ENCODE measurements at regions not wholly inside any gene's neighbourhood (a gene's known extent, or its start where the extent isn't known, plus 50 kb on each side); places are given as distances from the start of the nearest gene placed in this dataset.

DNA sequence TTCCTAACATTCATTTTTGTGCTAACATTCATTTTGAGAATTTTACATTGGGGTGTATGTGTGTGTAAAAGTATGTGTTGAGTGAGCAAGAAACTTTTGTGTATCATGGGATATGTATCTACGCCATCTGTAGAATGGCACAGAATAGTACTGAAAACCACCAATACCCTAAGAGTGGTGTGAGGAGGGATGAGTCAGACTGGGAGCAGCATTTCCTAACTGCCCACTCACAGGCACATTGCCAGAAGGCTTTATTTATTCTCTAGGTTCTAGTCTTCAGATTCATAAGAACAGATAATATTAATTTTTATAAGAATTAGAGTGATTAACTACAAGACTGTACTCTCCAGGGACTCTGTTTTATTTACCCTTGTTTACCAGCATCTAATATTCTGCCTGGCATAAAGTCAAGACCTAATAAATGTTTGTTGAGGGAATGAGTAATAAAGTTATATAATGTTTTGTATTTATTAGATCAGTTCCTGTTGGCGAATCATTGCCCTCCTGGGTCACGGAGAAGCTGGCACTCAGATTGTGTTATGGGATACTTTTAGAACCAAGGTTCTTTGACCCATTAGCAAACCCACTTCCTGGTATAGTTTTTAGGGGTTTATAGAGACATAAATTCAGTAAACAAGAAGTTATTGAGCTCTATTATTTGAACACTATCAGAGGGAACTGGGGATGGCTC lies 159.1 kb upstream of the PPP2R2B start:
- DNase-seq (ENCODE audit: low spot score): peak; percentile 27

DNA sequence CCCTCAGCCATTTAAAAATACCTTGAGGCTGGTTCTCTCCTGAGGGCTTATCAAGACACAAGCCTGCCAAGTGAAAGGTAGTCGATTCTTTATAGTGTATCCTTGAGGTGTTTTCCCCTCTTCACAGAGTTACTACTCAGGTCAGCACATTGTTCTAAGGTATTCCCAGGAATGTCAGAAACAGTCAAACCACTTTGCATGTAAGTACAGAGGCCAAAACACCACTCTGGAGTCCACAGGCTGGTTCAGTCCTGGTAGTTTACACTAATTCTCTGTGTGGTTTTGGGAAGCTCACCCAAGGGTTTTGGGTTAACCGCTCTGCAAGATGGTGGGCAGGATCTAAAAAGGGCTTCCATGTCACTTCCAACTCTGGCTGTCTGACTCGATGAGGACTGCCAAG lies 162.3 kb upstream of the PPP2R2B start:
- DNase-seq (ENCODE audit: low spot score): no peak

DNA sequence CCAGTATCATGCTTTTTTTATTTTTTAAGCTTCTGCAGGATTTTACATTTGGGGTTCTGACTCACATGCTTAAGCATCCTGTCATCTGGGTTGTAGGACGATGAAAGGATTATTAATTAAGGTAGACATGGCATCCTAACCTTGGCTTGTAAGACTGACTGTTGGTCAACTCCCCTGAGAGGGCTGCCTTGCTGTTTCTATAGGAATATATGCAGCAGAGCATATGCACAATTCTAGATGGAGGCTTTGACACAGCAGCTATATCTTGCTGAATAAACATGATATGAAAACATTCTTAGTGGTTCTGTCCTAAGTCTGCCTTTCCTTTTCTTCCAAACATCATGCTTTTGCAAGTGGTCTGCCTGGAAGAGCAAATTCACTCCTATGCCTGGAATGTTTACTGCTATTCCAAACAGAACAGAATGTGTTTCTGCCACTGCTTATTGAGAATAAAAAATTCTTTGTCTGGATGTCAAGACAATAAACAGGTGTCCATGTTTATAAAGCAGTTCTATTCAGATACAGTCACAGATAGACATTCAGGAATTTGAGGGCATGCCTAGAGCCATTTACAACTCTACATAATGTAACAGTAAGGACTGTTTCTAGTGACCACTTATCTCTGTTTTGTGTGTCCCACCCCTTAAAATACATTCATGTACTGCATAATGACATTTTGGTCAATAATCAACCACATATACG lies 166.2 kb upstream of the PPP2R2B start:
- DNase-seq (ENCODE audit: low spot score): no peak

DNA sequence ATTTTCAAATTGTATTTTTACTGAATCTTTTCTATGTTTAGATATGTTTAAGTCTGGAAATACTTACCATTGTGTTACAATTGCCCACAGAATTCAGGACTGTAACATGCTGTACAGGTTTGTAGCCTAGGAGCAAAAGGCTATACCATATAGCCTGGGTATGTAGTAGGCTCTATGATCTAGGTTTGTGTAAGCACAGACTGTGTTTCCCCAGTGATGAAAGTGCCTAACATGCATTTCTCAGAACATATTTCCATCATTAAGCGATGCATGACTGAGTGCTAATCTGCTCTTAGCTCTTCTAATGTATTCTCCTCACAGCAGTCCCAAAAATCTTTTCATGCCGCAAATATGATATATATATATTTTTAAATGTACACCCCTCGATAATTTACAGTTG lies 166.7 kb upstream of the PPP2R2B start:
- DNase-seq (ENCODE audit: low spot score): no peak

DNA sequence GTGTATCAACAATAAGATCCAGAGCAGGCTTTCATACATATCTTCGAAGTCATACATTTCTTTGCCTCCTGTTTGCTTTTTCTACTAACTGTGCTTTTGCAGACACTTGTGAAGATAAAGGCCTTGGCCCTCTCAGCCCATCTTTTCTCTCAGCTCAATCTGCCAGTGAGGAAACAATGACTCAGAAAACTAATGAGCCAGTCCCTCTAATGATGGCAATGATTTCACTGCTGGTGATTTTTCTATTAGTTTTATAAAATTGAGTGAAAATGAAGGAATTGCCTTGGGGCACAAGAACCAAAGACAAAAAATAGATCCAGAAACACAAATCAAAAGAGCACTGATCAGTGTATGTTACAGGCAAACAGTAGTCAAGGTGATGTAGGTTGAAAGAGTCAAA lies 167.7 kb upstream of the PPP2R2B start:
- DNase-seq (ENCODE audit: low spot score): no peak

DNA sequence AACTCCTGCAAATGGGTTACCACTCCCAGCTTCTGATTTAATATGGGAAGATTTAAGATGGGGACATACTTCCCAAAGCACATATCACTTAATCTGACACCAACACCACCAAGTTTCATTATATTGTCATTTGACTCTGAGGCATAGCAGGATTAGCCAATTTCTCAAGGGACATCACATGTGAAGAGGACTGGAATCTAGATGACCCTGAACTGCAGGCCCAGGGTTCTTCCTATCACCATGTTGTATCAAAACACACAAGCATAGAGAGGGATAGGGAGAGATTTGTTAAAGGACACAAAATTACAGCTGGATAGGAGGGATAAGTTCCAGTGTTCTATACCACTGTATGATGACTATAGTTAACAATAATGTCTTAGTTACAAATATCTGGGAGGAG lies 168.3 kb upstream of the PPP2R2B start:
- DNase-seq (ENCODE audit: low spot score): no peak

GRCh38 chr5:147049764-147050163 lies 171.2 kb upstream of the PPP2R2B start:
- no peak for DNase-seq (ENCODE audit: low spot score)

- DNase-seq (ENCODE audit: low spot score): no peak
These were observed 171.6 kb upstream of the PPP2R2B start for GRCh38 chr5:147050172-147050571.

- no peak for DNase-seq (ENCODE audit: low spot score)
These were observed 172.6 kb upstream of the PPP2R2B start for GRCh38 chr5:147051193-147051592.

- DNase-seq (ENCODE audit: low spot score): no peak
These were observed 174.0 kb upstream of the PPP2R2B start for GRCh38 chr5:147052519-147052918.

GRCh38 chr5:147055089-147055826 lies 176.7 kb upstream of the PPP2R2B start:
- DNase-seq (ENCODE audit: low spot score): no peak

- no peak for DNase-seq (ENCODE audit: low spot score)
These were observed 177.5 kb upstream of the PPP2R2B start for GRCh38 chr5:147055850-147056566.

- DNase-seq (ENCODE audit: low spot score): no peak
These were observed 177.8 kb upstream of the STK32A start for GRCh38 chr5:147057051-147057450.

- DNase-seq (ENCODE audit: low spot score): no peak
These were observed 173.4 kb upstream of the STK32A start for GRCh38 chr5:147061431-147061830.

GRCh38 chr5:147062427-147062826 lies 172.4 kb upstream of the STK32A start:
- no peak for DNase-seq (ENCODE audit: low spot score)

- no peak for DNase-seq (ENCODE audit: low spot score)
These were observed 170.9 kb upstream of the STK32A start for GRCh38 chr5:147063943-147064342.

DNA sequence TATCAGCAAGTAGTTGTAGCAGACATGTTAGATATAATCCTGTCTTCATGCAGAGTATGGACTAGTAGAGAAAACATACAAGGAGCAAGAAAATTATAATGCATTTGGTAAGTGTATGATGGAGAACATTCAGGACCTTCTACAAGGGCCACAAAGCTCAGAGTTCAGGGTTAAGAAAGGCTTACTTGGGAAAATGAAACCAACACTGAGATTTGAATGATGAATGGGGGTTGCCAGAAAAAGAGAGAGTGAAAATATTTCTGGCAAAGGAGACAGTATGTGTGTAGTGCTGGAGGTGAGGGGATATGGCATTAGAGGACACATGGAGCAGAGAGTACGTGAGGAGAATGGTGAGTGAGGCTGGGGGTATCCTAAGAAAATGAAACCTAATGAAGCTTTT lies 169.8 kb upstream of the STK32A start:
- no peak for DNase-seq (ENCODE audit: low spot score)

DNA sequence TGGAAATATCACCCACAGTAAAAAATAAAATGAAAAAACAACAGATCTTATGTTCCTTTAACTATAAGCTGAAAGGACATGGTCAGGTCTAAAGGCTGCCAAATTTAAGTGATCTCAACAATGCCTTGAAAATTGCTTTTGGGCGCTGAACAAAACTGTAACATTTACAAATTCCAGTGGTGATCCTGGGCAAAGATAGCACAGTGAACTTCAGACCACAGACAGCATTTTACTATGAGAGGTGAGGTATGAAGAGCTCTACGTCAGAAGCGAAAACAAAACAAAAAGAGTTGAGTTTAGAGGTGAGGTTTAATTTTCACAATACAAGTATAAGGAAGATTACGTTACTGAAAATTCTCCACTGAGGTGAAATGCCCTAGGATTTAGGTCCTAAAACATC lies 165.8 kb upstream of the STK32A start:
- DNase-seq (ENCODE audit: low spot score): no peak

DNA sequence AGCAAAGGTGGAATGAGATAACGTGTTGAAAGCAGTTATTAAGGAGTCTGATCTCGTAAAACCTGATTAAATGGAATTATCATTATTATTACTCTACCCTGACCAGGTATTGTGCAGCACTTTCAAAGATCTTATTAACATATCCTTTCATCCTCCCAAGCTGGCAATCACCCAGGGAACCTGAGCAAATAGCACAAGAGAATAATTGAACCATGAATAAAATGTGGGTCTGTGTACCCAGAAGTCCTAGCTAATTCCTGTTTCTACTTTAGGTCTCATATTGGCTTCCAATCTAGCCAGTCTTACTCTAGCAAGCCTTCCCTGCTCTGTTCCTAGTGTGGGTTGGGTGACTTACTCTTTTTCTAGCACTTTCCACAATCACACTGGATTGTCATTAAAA lies 162.2 kb upstream of the STK32A start:
- no peak for DNase-seq (ENCODE audit: low spot score)

- DNase-seq (ENCODE audit: low spot score): no peak
These were observed 161.7 kb upstream of the STK32A start for GRCh38 chr5:147073098-147073497.

DNA sequence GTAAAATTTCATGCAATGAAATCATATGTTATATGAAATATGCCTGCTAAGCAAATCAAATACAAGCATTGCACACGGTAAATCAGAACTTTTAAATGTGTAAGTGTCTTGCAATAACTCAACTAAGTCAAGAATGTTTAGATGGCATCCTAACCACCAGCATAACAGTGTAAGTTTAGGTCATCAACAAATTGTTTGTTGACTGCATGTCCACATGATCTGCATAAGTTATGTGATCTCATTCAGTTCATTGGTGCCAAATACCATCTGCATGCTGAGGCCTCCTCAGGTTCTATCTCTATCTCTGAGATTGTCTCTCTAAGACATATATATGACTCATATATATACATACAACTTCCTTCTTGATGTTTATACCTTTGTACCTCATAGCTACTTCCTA lies 159.6 kb upstream of the STK32A start:
- DNase-seq (ENCODE audit: low spot score): no peak

- DNase-seq (ENCODE audit: low spot score): no peak
These were observed 154.4 kb upstream of the STK32A start for GRCh38 chr5:147080391-147080790.

Data from LoVo (cell line).